ENCODE measurements at regions not wholly inside any gene's neighbourhood (a gene's known extent, or its start where the extent isn't known, plus 50 kb on each side); places are given as distances from the start of the nearest gene placed in this dataset.
"Not testable (repeated sequence)": the region's sequence is repeated elsewhere in the genome, so short reads cannot be mapped to it uniquely, and the experiment has no call there.

DNA sequence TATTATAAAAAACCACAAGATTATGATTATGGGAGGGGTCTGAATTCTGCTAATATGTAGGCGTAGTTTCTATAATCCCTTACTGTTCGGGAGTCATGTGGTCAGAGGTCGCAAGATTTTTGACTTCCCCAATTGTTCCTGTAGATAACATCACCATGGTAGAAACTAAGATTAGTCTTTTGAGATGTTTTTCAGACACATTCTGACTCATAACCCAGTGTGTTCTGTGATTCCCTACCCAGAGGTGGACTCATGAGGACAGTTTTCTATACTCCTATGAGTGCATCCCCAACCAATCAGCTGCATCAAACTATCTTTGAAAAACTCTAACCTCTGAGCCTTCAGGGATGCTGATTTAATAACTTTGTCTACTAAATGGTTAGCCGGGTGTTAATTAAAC is 175.5 kb downstream of the RFPL4B start:
- Histone ChIP-seq H3K4me3 (ENCODE audit: low read depth, low read length) (no peak overlapping the region), H3K36me3 (ENCODE audit: control insufficient read depth, insufficient read depth, low read length) (no peaks in the 10 kb centered on the region), H3K27me3 (ENCODE audit: control insufficient read depth, insufficient read depth, low read length) (no peaks in the 10 kb centered on the region)
- POLR2A ChIA-PET = no interaction called here
- no peak for DNase-seq (ENCODE audit: low read depth)
- TF ChIP-seq, protein P1, sequence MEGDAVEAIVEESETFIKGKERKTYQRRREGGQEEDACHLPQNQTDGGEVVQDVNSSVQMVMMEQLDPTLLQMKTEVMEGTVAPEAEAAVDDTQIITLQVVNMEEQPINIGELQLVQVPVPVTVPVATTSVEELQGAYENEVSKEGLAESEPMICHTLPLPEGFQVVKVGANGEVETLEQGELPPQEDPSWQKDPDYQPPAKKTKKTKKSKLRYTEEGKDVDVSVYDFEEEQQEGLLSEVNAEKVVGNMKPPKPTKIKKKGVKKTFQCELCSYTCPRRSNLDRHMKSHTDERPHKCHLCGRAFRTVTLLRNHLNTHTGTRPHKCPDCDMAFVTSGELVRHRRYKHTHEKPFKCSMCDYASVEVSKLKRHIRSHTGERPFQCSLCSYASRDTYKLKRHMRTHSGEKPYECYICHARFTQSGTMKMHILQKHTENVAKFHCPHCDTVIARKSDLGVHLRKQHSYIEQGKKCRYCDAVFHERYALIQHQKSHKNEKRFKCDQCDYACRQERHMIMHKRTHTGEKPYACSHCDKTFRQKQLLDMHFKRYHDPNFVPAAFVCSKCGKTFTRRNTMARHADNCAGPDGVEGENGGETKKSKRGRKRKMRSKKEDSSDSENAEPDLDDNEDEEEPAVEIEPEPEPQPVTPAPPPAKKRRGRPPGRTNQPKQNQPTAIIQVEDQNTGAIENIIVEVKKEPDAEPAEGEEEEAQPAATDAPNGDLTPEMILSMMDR (IDR thresholded peaks at IDR 0.05; ENCODE audit: insufficient read depth, low read depth, low read length) = no peak
- CTCF ChIA-PET = interaction anchor here (0.6 to 1.0 kb wide), 2 partner anchors 19 to 1345 kb away, joined by 3 to 5 read pairs; no protein-coding TSS in a partner anchor

DNA sequence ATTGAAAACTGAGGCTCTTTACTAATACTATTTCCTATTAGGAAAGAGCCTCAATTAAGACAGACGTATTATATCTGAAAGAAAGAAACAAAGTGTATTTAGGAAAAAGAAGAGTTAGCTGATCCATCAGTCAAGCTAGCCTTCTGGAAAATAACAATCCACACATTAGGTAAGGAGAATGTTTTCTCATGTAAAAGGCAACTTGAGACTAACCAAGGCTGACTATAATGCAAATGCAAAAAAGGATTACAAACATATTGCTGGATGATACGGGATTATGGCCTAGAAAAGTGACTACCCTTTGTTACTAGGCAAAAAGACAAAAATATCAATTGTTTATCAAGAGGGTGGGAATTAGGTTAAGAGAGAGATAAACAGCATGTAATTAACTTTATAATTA is 176.9 kb downstream of the RFPL4B start:
- no peak for DNase-seq (ENCODE audit: low read depth)
- TF ChIP-seq, protein P1 (IDR thresholded peaks at IDR 0.05; ENCODE audit: insufficient read depth, low read depth, low read length) = no peak
- POLR2A ChIA-PET = no interaction called here
- Histone ChIP-seq H3K36me3 (ENCODE audit: control insufficient read depth, insufficient read depth, low read length) (no peaks in the 10 kb centered on the region), H3K4me3 (ENCODE audit: low read depth, low read length) (no peak overlapping the region), H3K27me3 (ENCODE audit: control insufficient read depth, insufficient read depth, low read length) (no peaks in the 10 kb centered on the region)
- CTCF ChIA-PET = no interaction called here

DNA sequence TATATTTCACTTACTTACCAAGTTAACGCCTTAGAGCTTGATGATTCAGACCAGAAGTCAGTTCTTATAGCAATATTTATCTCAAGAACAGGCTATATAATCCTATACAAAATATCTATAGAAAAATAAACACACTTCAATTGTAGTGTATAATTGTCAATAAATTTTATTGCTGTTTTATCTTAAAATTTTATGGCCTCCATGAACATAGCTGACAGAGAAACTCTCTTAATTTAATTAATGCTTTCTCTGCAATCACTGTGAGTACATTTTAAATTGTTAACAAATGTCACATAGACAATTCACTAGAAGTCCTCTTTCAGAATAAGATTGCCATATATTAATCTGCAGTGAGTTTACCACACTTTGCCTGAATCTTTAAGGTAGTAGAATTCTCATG is 178.6 kb downstream of the RFPL4B start:
- POLR2A ChIA-PET = no interaction called here
- DNase-seq (ENCODE audit: low read depth) = no peak
- Histone ChIP-seq H3K36me3 (ENCODE audit: control insufficient read depth, insufficient read depth, low read length) (no peaks in the 10 kb centered on the region), H3K27me3 (ENCODE audit: control insufficient read depth, insufficient read depth, low read length) (no peaks in the 10 kb centered on the region), H3K4me3 (ENCODE audit: low read depth, low read length) (no peak overlapping the region)
- CTCF ChIA-PET = no interaction called here
- TF ChIP-seq, protein P1 (IDR thresholded peaks at IDR 0.05; ENCODE audit: insufficient read depth, low read depth, low read length) = no peak

DNA sequence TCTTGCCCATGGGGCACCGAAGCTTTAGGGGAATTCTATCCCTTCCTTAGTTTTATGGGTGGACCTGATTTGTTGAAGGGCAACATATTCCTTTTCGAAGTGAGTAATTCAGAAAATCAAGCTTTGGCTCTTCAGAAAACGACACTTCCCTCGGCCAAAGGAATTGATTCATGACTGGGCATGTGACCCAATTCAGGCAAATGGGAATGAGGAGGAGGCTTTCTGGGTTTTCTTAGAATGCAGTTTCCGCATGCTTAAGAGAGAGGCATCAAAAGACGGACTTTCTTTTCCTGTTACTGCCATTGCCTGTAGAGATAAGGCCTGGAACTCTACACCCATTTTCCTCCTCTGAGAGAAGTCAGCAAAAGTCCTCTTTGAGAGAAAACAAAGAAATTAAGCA is 179.5 kb downstream of the RFPL4B start:
- H3K4me3 ChIP-seq (ENCODE audit: low read depth, low read length) = no peak overlapping the region
- TF ChIP-seq, protein P1 (IDR thresholded peaks at IDR 0.05; ENCODE audit: insufficient read depth, low read depth, low read length) = no peak
- DNase-seq (ENCODE audit: low read depth) = no peak
- H3K27me3 ChIP-seq (ENCODE audit: control insufficient read depth, insufficient read depth, low read length) = no peaks in the 10 kb centered on the region
- POLR2A ChIA-PET = no interaction called here
- no peaks in the 10 kb centered on the region for H3K36me3 ChIP-seq (ENCODE audit: control insufficient read depth, insufficient read depth, low read length)
- CTCF ChIA-PET = no interaction called here

DNA sequence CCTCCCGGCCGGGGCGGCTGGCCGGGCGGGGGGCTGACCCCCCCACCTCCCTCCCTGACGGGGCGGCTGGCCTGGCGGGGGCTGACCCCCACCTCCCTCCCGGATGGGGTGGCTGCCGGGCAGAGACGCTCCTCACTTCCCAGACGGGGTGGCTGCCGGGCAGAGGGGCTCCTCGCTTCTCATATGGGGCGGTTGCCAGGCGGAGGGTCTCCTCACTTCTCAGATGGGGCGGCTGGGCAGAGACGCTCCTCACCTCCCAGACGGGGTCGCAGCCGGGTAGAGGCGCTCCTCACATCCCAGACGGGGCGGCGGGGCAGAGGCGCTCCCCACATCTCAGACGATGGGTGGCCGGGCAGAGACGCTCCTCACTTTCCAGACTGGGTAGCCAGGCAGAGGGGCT is 181.2 kb downstream of the RFPL4B start:
- POLR2A ChIA-PET; CTCF ChIA-PET; DNase-seq (ENCODE audit: low read depth); H3K27me3 ChIP-seq (ENCODE audit: control insufficient read depth, insufficient read depth, low read length); H3K36me3 ChIP-seq (ENCODE audit: control insufficient read depth, insufficient read depth, low read length); H3K4me3 ChIP-seq (ENCODE audit: low read depth, low read length): not testable (repeated sequence)

DNA sequence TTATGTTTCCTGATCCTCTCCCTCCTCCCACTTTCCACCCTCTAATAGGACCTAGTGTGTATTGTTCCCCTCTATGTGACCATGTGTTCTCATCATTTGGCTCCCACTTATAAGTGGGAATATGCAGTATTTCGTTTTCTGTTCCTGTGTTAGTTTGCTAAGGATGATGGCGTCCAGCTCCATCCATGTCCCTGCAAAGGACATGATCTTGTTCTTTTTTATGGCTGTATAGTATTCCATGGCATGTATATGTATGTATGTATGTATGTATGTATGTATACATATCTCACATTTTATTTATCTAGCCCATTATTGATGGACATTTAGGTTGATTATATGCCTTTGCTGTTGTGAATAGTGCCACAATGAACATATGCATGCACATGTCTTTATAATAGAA is 188.7 kb downstream of the RFPL4B start:
- H3K4me3 ChIP-seq (ENCODE audit: low read depth, low read length) = no peak overlapping the region
- no peaks in the 10 kb centered on the region for H3K36me3 ChIP-seq (ENCODE audit: control insufficient read depth, insufficient read depth, low read length)
- H3K27me3 ChIP-seq (ENCODE audit: control insufficient read depth, insufficient read depth, low read length) = no peaks in the 10 kb centered on the region
- DNase-seq (ENCODE audit: low read depth) = no peak
- POLR2A ChIA-PET = no interaction called here
- CTCF ChIA-PET = interaction anchor here (0.6 kb wide), 1 partner anchor 97 kb away, joined by 3 read pairs; no protein-coding TSS in a partner anchor
- TF ChIP-seq, protein P1 (IDR thresholded peaks at IDR 0.05; ENCODE audit: insufficient read depth, low read depth, low read length) = no peak

Measured in BJ (cell line).